Parathyroid adenoma (tissue), 2 donors: ENCODE measurements at regions not wholly inside any gene's neighbourhood (a gene's known extent, or its start where the extent isn't known, plus 50 kb on each side); places are given as distances from the start of the nearest gene placed in this dataset.

ENCODE experiments used
- H2AFZ ChIP-seq: fragments of 300-600 bp; sonication (generic); one replicate; pipeline ENCODE4 v1.7.0; 2017; ENCODE audit warnings: antibody characterized with exemption, mild to moderate bottlenecking
- H3K27ac ChIP-seq: fragments of 300-600 bp; sonication (generic); one replicate; pipeline ENCODE4 v1.7.0; 2017
- H3K27me3 ChIP-seq: fragments of 300-600 bp; sonication (generic); one replicate; pipeline ENCODE4 v1.7.0; 2017; ENCODE audit warnings: low read length; ENCODE audit not compliant: control insufficient read depth, insufficient read depth
- H3K36me3 ChIP-seq: fragments of 300-600 bp; sonication (generic); one replicate; pipeline ENCODE4 v1.7.0; 2017; ENCODE audit warnings: low read length; ENCODE audit not compliant: control insufficient read depth, insufficient read depth
- H3K4me1 ChIP-seq: fragments of 300-600 bp; sonication (generic); one replicate; pipeline ENCODE4 v1.7.0; 2017; ENCODE audit warnings: control low read depth
- H3K4me2 ChIP-seq: fragments of 300-600 bp; sonication (generic); one replicate; pipeline ENCODE4 v1.7.0; 2017; ENCODE audit warnings: low read length
- H3K4me3 ChIP-seq: fragments of 300-600 bp; sonication (generic); one replicate; pipeline ENCODE4 v1.7.0; 2017; ENCODE audit warnings: low read depth, low read length
- H3K79me2 ChIP-seq: fragments of 300-600 bp; sonication (generic); one replicate; pipeline ENCODE4 v1.7.0; 2017; ENCODE audit warnings: control low read depth
- H3K9ac ChIP-seq: fragments of 300-600 bp; sonication (generic); one replicate; pipeline ENCODE4 v1.7.0; 2017; ENCODE audit warnings: mild to moderate bottlenecking
- H3K9me3 ChIP-seq: fragments of 300-600 bp; sonication (generic); one replicate; pipeline ENCODE4 v1.7.0; 2017; ENCODE audit warnings: low read length; ENCODE audit not compliant: control insufficient read depth
- TF ChIP-seq, protein P1 (sequence below): fragments of 300-600 bp; sonication (generic); IDR thresholded peaks from one replicate; pipeline ENCODE4 v1.7.0; 2017; ENCODE audit warnings: antibody characterized with exemption, mild to moderate bottlenecking
- donor health status: primary hyperparathyroidism.

DNA sequence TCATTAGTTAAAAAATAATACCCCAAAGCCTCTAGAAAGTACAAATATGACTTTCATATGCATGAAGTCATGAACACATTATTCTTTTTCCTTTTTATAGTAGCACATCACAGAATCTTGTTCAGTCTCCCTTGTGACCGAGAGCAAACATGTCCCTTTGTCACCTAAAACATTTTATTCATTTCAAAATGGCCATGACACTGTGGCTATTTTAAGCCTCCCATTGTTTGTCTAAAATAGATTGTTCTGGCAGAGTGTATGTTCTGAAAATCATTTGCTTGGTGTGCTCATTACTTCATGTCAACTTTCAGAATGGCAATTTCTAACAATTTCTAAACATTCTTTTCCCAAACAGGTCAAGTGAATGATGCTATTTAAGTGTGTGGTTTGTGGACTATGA is 865.0 kb downstream of the JRKL start:
- no peaks in the 10 kb centered on the region for H3K36me3 ChIP-seq
- no peak overlapping the region for H3K9ac ChIP-seq
- no peaks in the 10 kb centered on the region for H3K79me2 ChIP-seq
- H3K4me1 ChIP-seq = no peaks in the 10 kb centered on the region
- TF ChIP-seq, protein P1, sequence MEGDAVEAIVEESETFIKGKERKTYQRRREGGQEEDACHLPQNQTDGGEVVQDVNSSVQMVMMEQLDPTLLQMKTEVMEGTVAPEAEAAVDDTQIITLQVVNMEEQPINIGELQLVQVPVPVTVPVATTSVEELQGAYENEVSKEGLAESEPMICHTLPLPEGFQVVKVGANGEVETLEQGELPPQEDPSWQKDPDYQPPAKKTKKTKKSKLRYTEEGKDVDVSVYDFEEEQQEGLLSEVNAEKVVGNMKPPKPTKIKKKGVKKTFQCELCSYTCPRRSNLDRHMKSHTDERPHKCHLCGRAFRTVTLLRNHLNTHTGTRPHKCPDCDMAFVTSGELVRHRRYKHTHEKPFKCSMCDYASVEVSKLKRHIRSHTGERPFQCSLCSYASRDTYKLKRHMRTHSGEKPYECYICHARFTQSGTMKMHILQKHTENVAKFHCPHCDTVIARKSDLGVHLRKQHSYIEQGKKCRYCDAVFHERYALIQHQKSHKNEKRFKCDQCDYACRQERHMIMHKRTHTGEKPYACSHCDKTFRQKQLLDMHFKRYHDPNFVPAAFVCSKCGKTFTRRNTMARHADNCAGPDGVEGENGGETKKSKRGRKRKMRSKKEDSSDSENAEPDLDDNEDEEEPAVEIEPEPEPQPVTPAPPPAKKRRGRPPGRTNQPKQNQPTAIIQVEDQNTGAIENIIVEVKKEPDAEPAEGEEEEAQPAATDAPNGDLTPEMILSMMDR = no peak
- H2AFZ ChIP-seq = no peak overlapping the region
- no peak overlapping the region for H3K4me3 ChIP-seq
- no peak overlapping the region for H3K27ac ChIP-seq
- H3K4me2 ChIP-seq = no peak overlapping the region
- no peaks in the 10 kb centered on the region for H3K9me3 ChIP-seq
- H3K27me3 ChIP-seq = no peaks in the 10 kb centered on the region

GRCh38 chr11:97259434-97259833 is 869.6 kb downstream of the JRKL start:
- TF ChIP-seq, protein P1 = no peak
- no peaks in the 10 kb centered on the region for H3K9me3 ChIP-seq
- no peak overlapping the region for H3K9ac ChIP-seq
- H3K36me3 ChIP-seq = no peaks in the 10 kb centered on the region
- H3K79me2 ChIP-seq = no peaks in the 10 kb centered on the region
- no peak overlapping the region for H3K4me2 ChIP-seq
- no peaks in the 10 kb centered on the region for H3K27me3 ChIP-seq
- no peak overlapping the region for H2AFZ ChIP-seq
- no peak overlapping the region for H3K27ac ChIP-seq
- H3K4me3 ChIP-seq = no peak overlapping the region
- no peaks in the 10 kb centered on the region for H3K4me1 ChIP-seq

DNA sequence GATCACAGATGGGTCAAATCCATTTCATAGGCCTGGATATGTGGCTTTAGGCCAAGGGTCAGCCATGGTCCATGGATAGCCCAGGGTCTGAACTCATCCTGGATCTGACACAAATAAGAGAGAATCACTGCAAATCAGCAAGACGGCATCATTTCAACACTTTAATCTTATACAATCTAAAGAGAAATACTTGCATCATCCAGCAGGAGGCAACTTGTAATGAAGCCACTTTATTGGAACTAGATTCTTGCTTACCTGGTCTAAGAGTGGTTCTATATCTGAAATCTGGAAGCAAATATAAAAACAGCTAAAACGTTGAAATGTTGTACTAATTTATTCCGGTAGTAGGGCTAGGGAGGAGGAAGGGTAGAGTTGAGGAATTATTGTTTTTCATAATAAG is 870.1 kb downstream of the JRKL start:
- no peak overlapping the region for H3K27ac ChIP-seq
- no peaks in the 10 kb centered on the region for H3K4me1 ChIP-seq
- H3K9me3 ChIP-seq = no peaks in the 10 kb centered on the region
- TF ChIP-seq, protein P1 = no peak
- no peaks in the 10 kb centered on the region for H3K36me3 ChIP-seq
- no peak overlapping the region for H3K4me3 ChIP-seq
- H3K9ac ChIP-seq = no peak overlapping the region
- H3K79me2 ChIP-seq = no peaks in the 10 kb centered on the region
- no peak overlapping the region for H3K4me2 ChIP-seq
- H3K27me3 ChIP-seq = no peaks in the 10 kb centered on the region
- H2AFZ ChIP-seq = no peak overlapping the region

DNA sequence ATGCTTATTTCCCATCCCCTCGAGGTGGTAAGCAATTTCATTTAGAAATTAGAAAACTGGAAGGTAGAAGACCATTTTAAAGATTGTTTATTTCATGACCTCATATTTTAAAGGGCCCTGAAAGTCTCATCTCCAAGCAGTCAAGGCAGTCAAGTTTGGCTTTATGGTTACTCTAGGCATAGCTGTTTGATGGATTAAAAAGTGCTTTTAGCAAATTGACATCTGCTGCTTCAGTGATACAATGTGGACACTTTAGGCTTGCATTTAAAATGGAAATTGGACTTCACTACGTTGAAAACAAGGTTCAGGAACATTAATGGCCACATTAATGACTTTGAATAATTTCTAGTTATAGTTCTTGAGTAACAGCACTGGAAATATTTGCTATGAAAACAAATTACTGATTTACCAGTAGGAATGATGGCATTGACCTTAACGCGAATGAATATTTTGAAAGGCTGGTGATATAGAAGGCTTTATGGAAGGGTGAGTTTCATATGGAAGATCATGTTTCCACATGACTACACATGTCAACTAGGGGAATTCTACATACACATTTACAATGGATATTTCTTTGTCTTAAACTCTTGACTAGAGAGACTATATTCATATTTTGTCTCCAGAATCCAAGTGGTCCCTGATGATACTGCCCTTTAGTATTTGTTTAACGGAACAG is 873.5 kb downstream of the JRKL start:
- Histone ChIP-seq H3K4me1 (no peaks in the 10 kb centered on the region), H3K9ac (no peak overlapping the region), H3K27ac (no peak overlapping the region), H2AFZ (no peak overlapping the region), H3K36me3 (no peaks in the 10 kb centered on the region), H3K79me2 (no peaks in the 10 kb centered on the region), H3K4me2 (no peak overlapping the region), H3K27me3 (no peaks in the 10 kb centered on the region), H3K4me3 (no peak overlapping the region), H3K9me3 (no peaks in the 10 kb centered on the region)
- TF ChIP-seq, protein P1 = no peak

DNA sequence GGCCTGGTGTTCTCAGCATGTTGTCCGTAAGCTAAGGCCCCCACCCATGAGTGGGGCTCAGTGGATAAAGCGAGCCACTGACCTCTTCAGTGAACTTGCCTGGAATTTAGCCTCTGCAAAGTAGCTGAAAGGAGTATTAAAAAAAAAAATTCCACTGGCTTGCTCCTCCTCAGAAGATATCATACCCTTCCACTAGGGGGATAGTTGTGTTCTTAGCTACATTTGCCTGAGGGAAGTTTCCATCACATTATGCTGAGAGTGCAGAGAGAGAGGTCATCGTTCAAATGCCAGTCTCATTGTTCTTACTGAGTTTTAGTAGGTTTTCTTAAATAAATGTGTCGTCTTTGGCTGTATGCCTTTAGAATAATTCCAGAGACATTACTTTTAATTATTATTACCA is 879.7 kb downstream of the JRKL start:
- TF ChIP-seq, protein P1 = no peak
- H3K36me3 ChIP-seq = no peaks in the 10 kb centered on the region
- H3K27ac ChIP-seq = no peak overlapping the region
- no peaks in the 10 kb centered on the region for H3K4me1 ChIP-seq
- H3K79me2 ChIP-seq = no peaks in the 10 kb centered on the region
- no peak overlapping the region for H3K4me3 ChIP-seq
- no peaks in the 10 kb centered on the region for H3K27me3 ChIP-seq
- H3K9ac ChIP-seq = no peak overlapping the region
- no peak overlapping the region for H2AFZ ChIP-seq
- no peaks in the 10 kb centered on the region for H3K9me3 ChIP-seq
- no peak overlapping the region for H3K4me2 ChIP-seq
